Karpas-422 (cell line): ENCODE measurements at regions not wholly inside any gene's neighbourhood (a gene's known extent, or its start where the extent isn't known, plus 50 kb on each side); places are given as distances from the start of the nearest gene placed in this dataset.

ENCODE experiments used
- DNase-seq: peaks from one replicate; pipeline ENCODE4 v3.0.0-alpha.2; 2015
- H2AFZ ChIP-seq: fragments of 200-600 bp; sonication (generic); 2 replicates; pipeline ENCODE4 v1.6.1; 2014; ENCODE audit warnings: antibody characterized with exemption, low read length, mixed read lengths
- H3K27ac ChIP-seq: fragments of 200-600 bp; sonication (generic); 2 replicates; pipeline ENCODE4 v1.5.1; 2014; ENCODE audit warnings: mild to moderate bottlenecking, low read length, moderate library complexity
- H3K27me3 ChIP-seq: fragments of 200-600 bp; sonication (generic); 2 replicates; pipeline ENCODE4 v1.6.1; 2014; ENCODE audit warnings: low read length, mixed read lengths
- H3K36me3 ChIP-seq: fragments of 200-600 bp; sonication (generic); 2 replicates; pipeline ENCODE4 v1.6.1; 2014; ENCODE audit warnings: low read length, mixed read lengths; ENCODE audit not compliant: insufficient read depth
- H3K4me1 ChIP-seq: fragments of 200-600 bp; sonication (generic); 2 replicates; pipeline ENCODE4 v1.6.1; 2014; ENCODE audit warnings: mild to moderate bottlenecking, low read length, mixed read lengths
- H3K4me2 ChIP-seq: fragments of 200-600 bp; sonication (generic); 2 replicates; pipeline ENCODE4 v1.6.1; 2014; ENCODE audit warnings: low read length, low read depth, mild to moderate bottlenecking; ENCODE audit not compliant: poor library complexity, severe bottlenecking
- H3K4me3 ChIP-seq: fragments of 200-600 bp; sonication (generic); 2 replicates; pipeline ENCODE4 v1.5.1; 2014; ENCODE audit warnings: mild to moderate bottlenecking, antibody characterized with exemption, low read length, mixed read lengths
- H3K79me2 ChIP-seq: fragments of 200-600 bp; sonication (generic); 2 replicates; pipeline ENCODE4 v1.6.1; 2014; ENCODE audit warnings: mild to moderate bottlenecking, low read length, mixed read lengths
- H3K9ac ChIP-seq: fragments of 200-600 bp; sonication (generic); 2 replicates; pipeline ENCODE4 v1.6.0; 2014; ENCODE audit warnings: low read length
- H3K9me2 ChIP-seq: fragments of 200-600 bp; sonication (generic), shearing (Covaris generic); replicated peaks from 2 replicates; pipeline ENCODE4 v1.6.0; 2014; ENCODE audit warnings: mild to moderate bottlenecking, low read length, moderate library complexity; ENCODE audit not compliant: insufficient read depth
- H3K9me3 ChIP-seq: fragments of 300-700, 200-600 bp; sonication (generic); 2 replicates; pipeline ENCODE4 v1.6.1; 2014; ENCODE audit warnings: low read length, mixed read lengths
- H4K20me1 ChIP-seq: fragments of 200-600 bp; sonication (generic); 2 replicates; pipeline ENCODE4 v1.6.1; 2014; ENCODE audit warnings: mild to moderate bottlenecking, antibody characterized with exemption, low read length, low read depth; ENCODE audit not compliant: insufficient read depth

DNA sequence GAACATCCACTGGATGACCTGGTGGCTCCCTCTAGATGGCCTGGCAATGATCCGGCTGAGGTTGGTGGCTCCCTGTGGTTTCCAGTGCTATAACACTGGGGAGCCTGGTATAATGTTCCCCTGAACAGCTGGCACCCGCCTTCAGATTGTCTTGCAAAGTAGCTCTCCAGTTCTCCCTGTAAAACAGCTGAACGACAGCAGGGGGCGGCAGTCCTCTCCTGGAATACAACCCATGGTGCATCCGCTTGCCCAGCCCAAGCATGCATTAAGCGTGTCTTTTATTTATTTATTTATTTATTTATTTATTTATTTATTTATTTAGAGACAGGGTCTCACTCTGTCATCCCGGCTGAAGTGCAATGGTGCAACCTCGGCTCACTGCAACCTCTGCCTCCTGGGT is 258.9 kb downstream of the BUD13 start:
- Histone ChIP-seq H3K9me3 (no peaks in the 10 kb centered on the region), H3K36me3 (no peaks in the 10 kb centered on the region), H3K79me2 (no peaks in the 10 kb centered on the region), H3K27me3 (no peaks in the 10 kb centered on the region), H2AFZ (no peak overlapping the region), H3K4me3 (no peak overlapping the region), H3K4me1 (no peaks in the 10 kb centered on the region), H3K27ac (no peak overlapping the region), H3K9me2 (no peaks in the 10 kb centered on the region), H4K20me1 (no peaks in the 10 kb centered on the region), H3K9ac (no peak overlapping the region), H3K4me2 (no peak overlapping the region)
- peak; percentile 61 for DNase-seq

DNA sequence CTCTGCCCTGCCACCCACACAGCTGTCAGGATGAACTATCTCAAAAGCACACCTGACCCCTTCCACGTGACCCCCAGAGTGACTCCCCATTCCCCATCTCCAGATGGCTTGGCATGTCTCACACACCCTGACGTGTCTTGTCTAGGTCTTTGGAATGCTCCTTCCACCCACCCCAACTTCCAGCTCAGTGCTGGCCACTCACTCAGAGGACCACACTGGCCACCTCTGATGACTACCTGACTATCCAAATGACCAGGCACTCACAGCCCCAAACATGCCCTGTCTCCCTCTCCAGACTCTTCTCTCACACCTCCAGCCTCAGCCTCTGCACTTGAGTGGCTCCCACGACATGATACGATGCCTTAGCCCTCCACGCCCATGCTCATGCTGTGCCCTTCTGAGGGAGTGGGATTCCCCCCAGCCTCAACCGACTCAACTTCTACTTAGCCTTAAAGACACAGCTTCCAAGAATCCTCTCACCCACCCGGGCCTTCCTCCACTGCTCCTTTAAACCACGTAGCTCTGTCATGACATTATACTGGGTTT is 259.4 kb downstream of the BUD13 start:
- Histone ChIP-seq H2AFZ (no peak overlapping the region), H3K9me2 (no peaks in the 10 kb centered on the region), H3K36me3 (no peaks in the 10 kb centered on the region), H3K4me2 (no peak overlapping the region), H3K4me1 (no peaks in the 10 kb centered on the region), H3K27ac (no peak overlapping the region), H3K79me2 (no peaks in the 10 kb centered on the region), H3K9ac (no peak overlapping the region), H3K9me3 (no peaks in the 10 kb centered on the region), H3K4me3 (no peak overlapping the region), H4K20me1 (no peaks in the 10 kb centered on the region), H3K27me3 (no peaks in the 10 kb centered on the region)
- DNase-seq: no peak

DNA sequence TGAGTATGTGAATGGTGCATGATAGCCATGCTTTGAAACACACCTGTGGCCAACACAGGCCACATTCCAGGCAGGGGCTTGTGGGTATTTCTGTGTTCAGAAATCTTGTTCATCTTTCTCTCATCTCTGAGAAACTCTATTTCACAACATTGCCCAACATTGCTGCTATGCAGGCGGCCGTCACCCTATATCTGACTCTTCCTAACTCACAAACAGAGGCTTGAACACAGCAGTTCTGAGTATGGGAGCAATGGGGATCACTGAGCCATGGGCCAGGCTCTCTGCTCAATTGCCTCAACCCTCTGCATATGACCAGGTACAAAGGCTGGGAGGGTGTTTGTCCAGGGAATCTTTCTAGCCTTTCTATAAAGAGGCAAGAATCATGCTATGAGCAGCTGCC is 259.9 kb downstream of the BUD13 start:
- DNase-seq: no peak
- H3K4me1 ChIP-seq: no peaks in the 10 kb centered on the region
- no peaks in the 10 kb centered on the region for H3K9me3 ChIP-seq
- H2AFZ ChIP-seq: no peak overlapping the region
- no peaks in the 10 kb centered on the region for H3K9me2 ChIP-seq
- no peaks in the 10 kb centered on the region for H4K20me1 ChIP-seq
- H3K4me3 ChIP-seq: no peak overlapping the region
- H3K27ac ChIP-seq: no peak overlapping the region
- no peaks in the 10 kb centered on the region for H3K36me3 ChIP-seq
- no peak overlapping the region for H3K9ac ChIP-seq
- H3K4me2 ChIP-seq: no peak overlapping the region
- no peaks in the 10 kb centered on the region for H3K27me3 ChIP-seq
- no peaks in the 10 kb centered on the region for H3K79me2 ChIP-seq

DNA sequence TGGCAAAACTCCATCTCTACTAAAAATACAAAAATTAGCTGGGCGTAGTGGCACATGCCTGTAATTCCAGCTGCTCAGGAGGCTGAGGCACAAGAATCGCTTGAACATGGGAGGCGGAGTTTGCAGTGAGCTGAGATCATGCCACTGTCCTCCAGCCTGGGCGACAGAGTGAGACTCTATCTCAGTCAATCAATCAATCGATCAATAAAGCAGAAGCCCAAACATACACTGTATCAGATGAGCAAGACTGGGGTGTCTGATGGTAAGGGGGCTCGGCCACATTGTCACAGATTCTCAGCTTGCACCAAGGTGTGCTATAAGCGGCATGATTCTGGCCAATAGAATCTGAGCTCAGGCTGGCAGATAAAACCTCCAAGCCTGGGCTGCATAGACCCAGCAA is 261.1 kb downstream of the BUD13 start:
- Histone ChIP-seq H3K9ac (no peak overlapping the region), H3K4me3 (no peak overlapping the region), H3K27ac (no peak overlapping the region), H4K20me1 (no peaks in the 10 kb centered on the region), H3K4me2 (no peak overlapping the region), H3K9me3 (no peaks in the 10 kb centered on the region), H3K4me1 (no peaks in the 10 kb centered on the region), H3K79me2 (no peaks in the 10 kb centered on the region), H3K27me3 (no peaks in the 10 kb centered on the region), H2AFZ (no peak overlapping the region), H3K9me2 (no peaks in the 10 kb centered on the region), H3K36me3 (no peaks in the 10 kb centered on the region)
- DNase-seq: no peak

DNA sequence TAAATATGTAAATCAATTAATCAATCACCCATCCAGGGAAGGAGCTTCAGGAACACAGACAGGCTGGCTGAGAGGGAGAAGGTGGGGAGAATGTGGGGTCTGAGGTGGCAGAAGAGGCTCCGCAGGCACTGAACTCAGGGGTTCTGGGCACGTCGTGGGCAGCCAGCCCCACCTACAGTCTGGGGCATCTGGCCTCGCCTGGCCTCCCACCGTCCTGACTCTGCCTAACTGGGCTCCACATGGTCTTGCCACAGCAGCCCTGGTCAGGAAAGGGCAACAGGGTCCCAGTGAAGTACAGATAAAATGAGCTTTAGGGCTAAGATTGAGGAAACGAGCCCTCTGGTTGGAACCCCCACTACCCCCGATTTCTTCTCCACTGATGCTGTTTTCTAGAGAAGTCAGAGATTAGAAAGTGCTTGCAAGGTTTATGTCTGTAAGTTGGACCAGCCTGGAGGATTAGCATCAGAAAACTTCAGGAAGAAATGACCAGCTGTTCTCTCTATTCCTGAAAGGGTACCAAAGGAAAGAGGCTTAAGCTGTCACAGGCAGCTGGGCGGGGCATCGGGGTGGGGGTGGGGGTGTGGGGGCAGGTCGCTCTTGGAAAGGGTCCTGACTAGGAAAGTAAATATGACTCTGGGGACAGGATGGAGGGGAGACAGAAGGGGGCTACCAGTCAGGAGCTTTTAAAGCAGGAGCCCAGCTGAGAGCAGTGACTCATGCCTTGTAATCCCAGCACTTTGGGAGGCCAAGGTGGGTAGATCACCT is 261.7 kb downstream of the BUD13 start:
- H3K79me2 ChIP-seq: no peaks in the 10 kb centered on the region
- H3K9ac ChIP-seq: no peak overlapping the region
- no peaks in the 10 kb centered on the region for H3K9me2 ChIP-seq
- H3K27ac ChIP-seq: no peak overlapping the region
- H3K9me3 ChIP-seq: no peaks in the 10 kb centered on the region
- H4K20me1 ChIP-seq: no peaks in the 10 kb centered on the region
- H3K4me2 ChIP-seq: no peak overlapping the region
- no peaks in the 10 kb centered on the region for H3K27me3 ChIP-seq
- DNase-seq: no peak
- no peak overlapping the region for H3K4me3 ChIP-seq
- no peaks in the 10 kb centered on the region for H3K36me3 ChIP-seq
- no peaks in the 10 kb centered on the region for H3K4me1 ChIP-seq
- no peak overlapping the region for H2AFZ ChIP-seq

DNA sequence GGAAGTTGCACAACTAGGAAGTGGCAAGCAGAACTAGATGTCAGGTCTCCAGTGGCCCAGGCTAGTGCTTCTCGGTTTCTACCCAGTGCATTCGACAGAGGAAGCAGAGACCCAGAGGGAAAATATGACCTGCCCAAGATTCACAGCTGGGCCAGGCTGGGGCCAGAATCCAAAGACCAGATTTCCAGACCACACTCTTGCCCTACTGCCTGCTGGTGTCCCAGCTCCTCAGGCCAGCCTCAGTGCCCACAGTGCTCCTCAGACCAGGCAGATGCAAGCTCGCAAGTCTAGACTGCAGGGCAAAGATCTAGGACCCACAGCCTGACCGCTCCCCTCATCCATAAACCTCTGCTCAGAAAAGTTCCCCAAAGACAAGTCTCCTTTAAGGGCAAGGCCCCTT is 262.6 kb downstream of the BUD13 start:
- DNase-seq: no peak
- Histone ChIP-seq H2AFZ (no peak overlapping the region), H3K27me3 (no peaks in the 10 kb centered on the region), H3K9me2 (no peaks in the 10 kb centered on the region), H4K20me1 (no peaks in the 10 kb centered on the region), H3K9me3 (no peaks in the 10 kb centered on the region), H3K27ac (no peak overlapping the region), H3K4me2 (no peak overlapping the region), H3K36me3 (no peaks in the 10 kb centered on the region), H3K4me1 (no peaks in the 10 kb centered on the region), H3K9ac (no peak overlapping the region), H3K79me2 (no peaks in the 10 kb centered on the region), H3K4me3 (no peak overlapping the region)

DNA sequence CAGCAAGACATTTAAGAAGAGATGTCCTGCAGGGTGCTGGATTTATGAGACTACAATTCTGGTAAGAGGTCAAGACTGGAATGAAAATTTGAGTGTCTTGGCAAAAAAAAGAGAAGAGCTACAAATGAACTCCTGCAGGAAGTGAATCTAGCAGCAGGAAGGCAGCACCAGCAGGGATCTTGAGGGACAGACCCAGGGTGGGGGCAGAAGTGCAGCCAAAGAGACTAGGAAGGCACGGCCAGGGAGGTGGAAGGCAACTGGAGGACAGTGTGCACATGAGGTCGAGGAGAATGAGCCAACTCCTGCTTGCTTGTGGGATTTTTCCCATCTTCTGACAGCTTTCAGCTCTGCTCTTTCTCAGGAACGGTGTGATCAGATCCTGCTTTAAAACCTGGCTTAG is 263.2 kb downstream of the BUD13 start:
- no peaks in the 10 kb centered on the region for H3K79me2 ChIP-seq
- no peaks in the 10 kb centered on the region for H3K36me3 ChIP-seq
- H3K9me3 ChIP-seq: no peaks in the 10 kb centered on the region

DNA sequence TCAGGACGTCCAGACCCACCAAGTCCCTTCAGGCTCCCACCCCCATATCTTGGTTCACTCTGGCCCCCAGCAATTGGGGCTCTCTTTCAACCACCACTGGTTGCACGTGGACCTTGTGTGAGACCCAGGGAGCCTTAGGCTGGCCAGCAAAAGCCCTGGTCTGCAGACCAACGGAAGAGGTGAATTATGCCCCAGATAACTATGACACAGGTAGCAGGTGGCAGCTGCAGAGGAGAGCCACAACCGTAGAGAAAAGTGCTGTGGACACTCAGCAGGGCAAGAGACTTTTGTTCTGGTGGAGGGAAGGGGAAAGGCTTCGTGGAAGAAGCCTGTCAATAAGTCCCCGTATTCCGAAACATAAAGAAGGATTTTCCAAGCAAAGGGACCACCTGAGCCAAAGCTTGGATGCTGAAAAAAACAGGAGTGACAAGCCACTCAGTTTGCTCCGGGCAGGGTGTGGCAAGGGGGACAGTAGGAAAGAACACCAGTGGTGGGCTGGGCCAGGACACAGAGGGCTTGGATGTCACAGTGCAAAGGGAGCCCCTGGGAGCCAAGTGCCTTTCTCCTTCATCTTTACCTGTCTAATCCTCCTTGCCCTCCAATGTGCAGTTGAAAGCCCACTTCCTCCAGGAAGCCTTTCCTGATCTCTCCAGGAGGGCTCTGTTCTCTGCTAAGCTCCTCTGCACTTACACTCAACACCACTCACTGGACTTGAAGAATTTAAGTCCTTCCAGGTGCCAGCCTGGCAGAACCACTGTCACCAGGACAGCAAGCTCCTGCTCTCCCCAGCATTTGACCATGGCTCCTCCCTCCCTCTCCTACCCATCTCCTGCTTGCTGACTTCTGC is 264.7 kb downstream of the BUD13 start:
- Histone ChIP-seq H3K9ac (no peak overlapping the region), H4K20me1 (no peaks in the 10 kb centered on the region), H3K36me3 (no peaks in the 10 kb centered on the region), H2AFZ (no peak overlapping the region), H3K27me3 (no peaks in the 10 kb centered on the region), H3K79me2 (no peaks in the 10 kb centered on the region), H3K27ac (no peak overlapping the region), H3K9me3 (no peaks in the 10 kb centered on the region), H3K4me3 (no peak overlapping the region), H3K4me2 (no peak overlapping the region), H3K4me1 (no peaks in the 10 kb centered on the region), H3K9me2 (no peaks in the 10 kb centered on the region)
- no peak for DNase-seq

More for the DNA sequence above, 263.2 kb downstream of the BUD13 start:
- Histone ChIP-seq H2AFZ (no peak overlapping the region), H3K9ac (no peak overlapping the region), H3K27ac (no peak overlapping the region), H4K20me1 (no peaks in the 10 kb centered on the region), H3K27me3 (no peaks in the 10 kb centered on the region), H3K4me2 (no peak overlapping the region), H3K4me3 (no peak overlapping the region), H3K9me2 (no peaks in the 10 kb centered on the region), H3K4me1 (no peaks in the 10 kb centered on the region)
- no peak for DNase-seq
